Muscle layer of duodenum (tissue), 2 donors: ENCODE measurements at regions not wholly inside any gene's neighbourhood (a gene's known extent, or its start where the extent isn't known, plus 50 kb on each side); places are given as distances from the start of the nearest gene placed in this dataset.

ENCODE experiments used
- H3K27ac ChIP-seq: one replicate; pipeline ENCODE4 v1.7.0; 2013; ENCODE audit warnings: mild to moderate bottlenecking, low read length
- H3K27me3 ChIP-seq: one replicate; pipeline ENCODE4 v1.7.0; 2013; ENCODE audit warnings: low read depth, mild to moderate bottlenecking, control low read depth, low read length
- H3K36me3 ChIP-seq, 2 donors: one replicate each; pipeline ENCODE4 v1.7.0; 2013; ENCODE audit warnings: low read length in 2 of 2, control low read depth in 1 of 2, mild to moderate bottlenecking in 1 of 2; ENCODE audit not compliant: insufficient read depth in 2 of 2, control insufficient read depth in 1 of 2
- H3K4me1 ChIP-seq, 2 donors: one replicate each; pipeline ENCODE4 v1.7.0; 2013; ENCODE audit warnings: low read length in 2 of 2, mild to moderate bottlenecking in 2 of 2, control low read depth in 1 of 2, moderate library complexity in 1 of 2; ENCODE audit not compliant: insufficient read depth in 2 of 2, control insufficient read depth in 1 of 2
- H3K4me3 ChIP-seq, 2 donors: one replicate each; pipeline ENCODE4 v1.7.0; 2013; ENCODE audit warnings: low read length in 2 of 2, low read depth in 1 of 2, mild to moderate bottlenecking in 1 of 2
- H3K9me3 ChIP-seq, 2 donors: one replicate each; pipeline ENCODE4 v1.7.0; 2013; ENCODE audit warnings: low read length in 2 of 2, control low read depth in 1 of 2, mild to moderate bottlenecking in 1 of 2; ENCODE audit not compliant: control insufficient read depth in 1 of 2
- donor health status: healthy.

DNA sequence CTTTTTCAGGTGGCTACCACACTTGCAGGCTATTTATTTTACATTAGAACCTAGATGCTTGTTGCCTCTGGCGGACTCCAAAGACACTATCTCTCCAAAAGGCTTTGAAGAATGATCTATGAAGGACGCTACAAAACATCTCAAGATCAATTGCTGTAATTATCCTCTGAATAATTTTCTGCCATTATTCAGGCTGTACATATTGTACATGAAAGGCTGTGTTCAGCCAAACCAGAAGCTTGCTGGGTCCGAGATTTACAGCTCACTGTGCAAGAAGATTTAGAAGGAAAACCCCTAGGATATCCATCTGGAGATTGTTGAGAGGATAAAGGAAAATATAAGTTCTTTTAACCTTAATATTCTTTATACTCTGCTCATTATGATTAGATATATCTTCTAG, 523.6 kb upstream of the PLXNA2 start:
- Histone ChIP-seq H3K27me3 (no peaks in the 10 kb centered on the region), H3K36me3 (no peaks in the 10 kb centered on the region), H3K4me3 (no peak overlapping the region), H3K9me3 (no peaks in the 10 kb centered on the region), H3K4me1 (no peaks in the 10 kb centered on the region), H3K27ac (no peak overlapping the region)

DNA sequence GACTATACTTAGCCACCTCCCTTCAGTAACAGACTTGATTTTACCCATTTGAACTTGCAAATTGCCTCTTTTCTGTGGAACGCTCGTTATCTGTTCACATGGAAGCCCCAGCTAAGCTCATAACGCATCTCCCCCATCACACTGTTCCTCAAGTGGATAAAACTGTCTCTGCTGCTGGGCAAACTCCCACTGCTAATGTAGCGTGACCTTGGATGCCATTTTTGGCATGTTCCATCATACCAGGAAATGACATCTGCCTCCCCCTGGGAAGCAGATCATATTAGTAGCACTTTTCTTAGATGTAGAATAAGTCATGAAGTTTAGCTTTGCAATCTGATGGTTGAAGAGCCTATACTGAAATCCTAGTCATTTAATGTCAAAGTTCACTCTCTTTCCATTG, 528.7 kb upstream of the PLXNA2 start:
- H3K9me3 ChIP-seq = no peaks in the 10 kb centered on the region
- H3K36me3 ChIP-seq = no peaks in the 10 kb centered on the region
- H3K4me1 ChIP-seq = no peaks in the 10 kb centered on the region
- H3K4me3 ChIP-seq = no peak overlapping the region
- no peaks in the 10 kb centered on the region for H3K27me3 ChIP-seq
- no peak overlapping the region for H3K27ac ChIP-seq

DNA sequence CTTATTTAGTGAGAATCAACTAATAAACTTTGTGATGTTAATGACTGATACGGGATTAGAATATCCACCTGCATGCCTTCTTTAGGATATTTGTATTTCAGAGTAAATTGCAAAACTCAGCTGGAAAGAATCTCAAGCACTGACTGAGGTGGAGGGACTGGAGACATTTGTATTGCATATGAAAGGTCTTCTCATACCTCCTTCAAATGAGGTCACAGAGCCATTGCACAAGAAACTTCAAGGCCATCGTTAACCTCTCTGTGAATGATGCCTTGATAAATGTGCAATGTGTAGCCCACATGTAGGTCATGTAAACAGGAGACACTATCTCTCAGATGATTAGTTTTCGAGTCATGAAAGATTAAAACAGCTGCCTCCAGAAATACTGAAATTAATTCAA, 531.7 kb upstream of the PLXNA2 start:
- Histone ChIP-seq H3K4me1 (no peaks in the 10 kb centered on the region), H3K36me3 (no peaks in the 10 kb centered on the region), H3K4me3 (no peak overlapping the region), H3K9me3 (no peaks in the 10 kb centered on the region), H3K27me3 (no peaks in the 10 kb centered on the region), H3K27ac (no peak overlapping the region)

DNA sequence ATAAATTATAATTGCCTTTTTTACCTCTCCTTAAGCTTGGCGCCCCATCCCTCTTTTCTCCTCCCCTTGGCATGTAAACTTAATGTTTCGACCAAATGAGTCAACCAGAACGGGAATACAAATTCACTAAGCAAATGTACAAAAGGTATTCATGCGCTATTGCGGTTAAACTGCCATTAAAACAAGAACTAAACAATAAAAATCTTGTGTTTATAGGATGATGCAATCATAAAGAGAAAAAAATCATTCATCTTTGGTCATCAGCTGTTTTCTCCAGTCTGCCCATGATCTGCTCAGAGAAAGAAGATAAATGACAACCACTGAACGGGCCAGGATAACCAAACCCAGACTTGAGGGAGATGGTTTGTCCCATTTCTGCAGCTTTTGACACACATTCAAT, 534.2 kb upstream of the PLXNA2 start:
- no peak overlapping the region for H3K4me3 ChIP-seq
- H3K9me3 ChIP-seq = no peaks in the 10 kb centered on the region
- no peaks in the 10 kb centered on the region for H3K4me1 ChIP-seq
- H3K27me3 ChIP-seq = no peaks in the 10 kb centered on the region
- no peaks in the 10 kb centered on the region for H3K36me3 ChIP-seq
- H3K27ac ChIP-seq = no peak overlapping the region

DNA sequence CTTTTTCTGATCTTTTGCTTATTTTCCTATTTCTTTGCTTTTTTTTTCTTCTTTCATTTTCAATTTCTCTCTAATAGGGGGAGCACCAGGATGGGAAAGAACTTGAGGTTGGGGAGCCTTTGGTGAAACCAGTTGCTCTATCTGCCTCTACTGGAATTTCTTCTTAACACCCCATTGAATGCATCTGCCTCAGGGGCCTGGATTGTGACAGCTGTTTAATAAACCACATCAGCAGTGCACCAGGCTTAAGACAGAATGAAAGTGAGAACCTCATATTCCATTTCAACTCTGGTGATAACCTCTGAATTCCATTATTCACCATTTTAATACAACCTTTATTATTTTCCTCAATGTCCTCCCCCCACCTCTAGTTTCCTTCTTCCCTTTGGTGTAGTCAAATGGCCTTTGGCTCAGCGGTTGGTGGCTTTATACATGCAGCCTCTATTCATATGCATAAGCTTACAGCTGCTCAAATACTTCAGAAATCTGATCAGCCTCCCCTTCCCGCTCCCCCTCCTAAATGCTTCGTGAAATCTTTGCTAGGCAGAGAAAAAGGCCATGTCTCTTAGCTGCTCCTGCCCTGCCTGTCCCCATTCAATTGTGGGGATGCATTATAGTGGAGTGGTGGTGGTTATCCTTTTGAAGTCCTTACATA, 537.3 kb upstream of the PLXNA2 start:
- Histone ChIP-seq H3K9me3 (no peaks in the 10 kb centered on the region), H3K4me1 (no peaks in the 10 kb centered on the region), H3K27me3 (no peaks in the 10 kb centered on the region), H3K4me3 (no peak overlapping the region), H3K36me3 (no peaks in the 10 kb centered on the region), H3K27ac (no peak overlapping the region)

DNA sequence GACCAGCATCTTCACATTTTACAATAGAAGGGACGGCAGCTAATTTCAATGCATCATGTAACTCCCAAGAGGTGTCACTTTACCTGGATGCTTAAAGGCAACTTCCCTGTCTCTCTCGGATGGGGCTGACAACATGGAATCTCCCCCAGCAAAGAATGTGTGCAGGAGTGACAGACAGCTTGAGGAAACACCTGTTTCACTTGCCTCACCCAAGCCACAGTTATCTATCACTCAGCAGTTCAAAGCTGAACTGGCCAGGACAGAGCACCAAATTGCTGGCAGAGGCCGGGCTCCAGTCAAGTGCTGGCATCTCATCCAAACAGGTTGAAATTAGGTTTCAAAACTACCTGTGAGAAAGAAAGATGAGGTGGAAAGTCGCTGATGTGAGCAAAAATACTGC, 538.0 kb upstream of the PLXNA2 start:
- no peak overlapping the region for H3K27ac ChIP-seq
- no peak overlapping the region for H3K4me3 ChIP-seq
- no peaks in the 10 kb centered on the region for H3K27me3 ChIP-seq
- no peaks in the 10 kb centered on the region for H3K36me3 ChIP-seq
- H3K4me1 ChIP-seq = no peaks in the 10 kb centered on the region
- H3K9me3 ChIP-seq = no peaks in the 10 kb centered on the region

DNA sequence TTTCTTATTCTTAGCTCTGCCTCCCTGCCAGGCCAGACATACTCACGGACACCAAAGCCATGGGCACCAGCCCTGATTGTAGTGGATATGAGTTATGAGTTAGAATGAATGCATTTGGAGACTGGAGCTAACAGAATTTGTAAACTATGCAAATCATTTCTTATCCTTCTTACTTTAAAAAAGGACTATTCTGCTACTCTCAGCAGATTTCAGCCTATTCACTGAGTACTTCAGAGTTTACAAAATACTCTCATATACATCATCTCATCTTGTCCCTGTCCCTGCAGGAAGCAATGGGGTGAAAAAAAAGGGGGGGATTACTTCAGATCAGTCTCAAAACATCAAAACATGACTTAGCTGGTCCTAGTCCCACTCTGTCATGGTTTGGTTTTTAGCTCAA, 541.4 kb upstream of the PLXNA2 start:
- Histone ChIP-seq H3K4me3 (no peak overlapping the region), H3K36me3 (no peaks in the 10 kb centered on the region), H3K27ac (no peak overlapping the region), H3K4me1 (no peaks in the 10 kb centered on the region), H3K27me3 (no peaks in the 10 kb centered on the region), H3K9me3 (no peaks in the 10 kb centered on the region)

DNA sequence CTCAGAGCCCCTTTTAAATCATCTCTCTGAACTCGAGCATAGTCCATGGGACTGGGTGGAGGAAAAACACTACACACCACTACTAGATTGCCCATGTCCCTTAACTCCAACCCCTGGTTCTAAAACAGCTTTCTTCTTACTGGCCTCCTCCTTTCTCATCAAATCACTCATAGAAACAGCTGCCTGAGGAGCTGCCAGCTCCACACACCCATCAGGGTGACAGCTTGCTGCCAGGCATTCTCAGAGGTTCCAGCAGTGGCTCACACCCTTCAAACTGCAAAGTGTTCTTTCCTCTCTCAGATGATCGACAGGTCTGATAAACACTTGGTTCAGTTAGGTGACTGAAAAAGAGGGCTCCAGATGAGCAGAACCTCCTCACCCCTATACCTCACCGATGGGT, 543.0 kb upstream of the PLXNA2 start:
- no peaks in the 10 kb centered on the region for H3K4me1 ChIP-seq
- H3K4me3 ChIP-seq = no peak overlapping the region
- H3K27ac ChIP-seq = no peak overlapping the region
- no peaks in the 10 kb centered on the region for H3K9me3 ChIP-seq
- H3K27me3 ChIP-seq = no peaks in the 10 kb centered on the region
- no peaks in the 10 kb centered on the region for H3K36me3 ChIP-seq

DNA sequence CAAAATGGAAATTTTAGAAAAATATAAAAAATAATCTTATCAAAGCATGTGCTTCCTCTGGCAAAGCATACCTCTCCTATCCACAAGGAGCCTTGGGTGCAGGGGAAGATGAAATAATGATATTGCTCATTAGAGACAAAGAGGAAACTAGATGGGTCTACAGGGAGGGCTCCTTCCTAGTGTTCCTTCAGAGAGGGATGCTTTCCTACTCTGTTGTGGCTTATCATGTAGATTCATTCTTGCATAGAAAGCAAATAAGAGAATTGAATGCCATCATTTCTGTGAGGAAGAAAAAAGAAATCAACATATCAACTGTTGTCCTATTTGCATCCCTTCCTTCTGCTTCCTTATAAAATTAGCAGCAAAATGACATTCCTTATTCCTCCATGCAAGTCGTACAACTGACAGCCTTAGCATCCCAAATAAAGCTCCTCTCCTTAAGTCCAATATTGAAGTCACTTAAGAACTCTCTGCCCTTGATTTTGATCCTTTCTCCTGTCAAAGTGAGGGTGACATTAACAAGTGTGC, 543.9 kb upstream of the PLXNA2 start:
- no peak overlapping the region for H3K27ac ChIP-seq
- no peak overlapping the region for H3K4me3 ChIP-seq
- no peaks in the 10 kb centered on the region for H3K4me1 ChIP-seq
- H3K9me3 ChIP-seq = no peaks in the 10 kb centered on the region
- H3K27me3 ChIP-seq = no peaks in the 10 kb centered on the region
- H3K36me3 ChIP-seq = no peaks in the 10 kb centered on the region

DNA sequence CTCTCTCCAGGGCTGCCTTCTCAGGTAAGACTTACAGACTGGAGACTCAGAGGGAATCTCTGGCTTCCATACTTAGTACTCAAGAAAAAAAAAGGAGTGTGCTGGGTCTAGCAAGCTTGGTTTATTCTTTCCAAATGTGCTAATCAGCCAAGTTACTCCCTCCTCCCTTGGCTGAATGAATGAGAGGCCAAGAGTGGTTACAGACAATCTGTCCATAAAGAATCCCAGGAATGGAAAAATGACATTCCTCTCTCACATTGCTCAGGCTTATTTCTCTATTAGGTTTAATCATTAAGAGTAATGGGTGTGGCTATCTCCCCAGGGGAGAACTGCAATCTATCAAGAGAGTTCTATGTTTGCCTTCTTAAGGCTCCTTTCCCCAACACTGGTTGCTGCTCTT, 547.3 kb upstream of the PLXNA2 start:
- no peak overlapping the region for H3K27ac ChIP-seq
- H3K4me1 ChIP-seq = no peaks in the 10 kb centered on the region
- H3K36me3 ChIP-seq = no peaks in the 10 kb centered on the region
- no peaks in the 10 kb centered on the region for H3K9me3 ChIP-seq
- no peak overlapping the region for H3K4me3 ChIP-seq
- no peaks in the 10 kb centered on the region for H3K27me3 ChIP-seq

DNA sequence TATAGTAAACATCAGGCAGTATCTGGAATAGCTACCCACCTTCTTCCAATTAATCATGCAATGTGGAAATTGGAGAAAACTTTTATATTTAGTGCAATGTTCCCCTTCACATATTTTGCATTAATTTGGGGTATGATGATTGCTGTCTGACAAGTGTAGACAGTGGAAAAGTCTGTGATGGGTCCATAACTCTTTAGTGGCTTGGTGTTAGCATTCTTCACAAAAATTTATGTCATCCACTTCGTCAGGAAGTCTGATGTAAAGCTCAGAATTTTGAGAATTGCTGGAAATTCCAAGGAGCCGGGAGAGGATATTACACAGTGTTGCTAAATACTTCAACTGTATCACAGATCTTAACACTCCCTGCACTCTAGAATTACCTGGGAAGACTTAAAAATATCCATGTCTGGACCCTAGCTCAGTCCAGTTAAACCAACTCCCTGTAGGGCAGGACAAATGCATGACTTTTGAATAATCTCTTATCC, 549.7 kb upstream of the PLXNA2 start:
- Histone ChIP-seq H3K27ac (no peak overlapping the region), H3K4me3 (no peak overlapping the region), H3K4me1 (no peaks in the 10 kb centered on the region), H3K27me3 (no peaks in the 10 kb centered on the region), H3K9me3 (no peaks in the 10 kb centered on the region), H3K36me3 (no peaks in the 10 kb centered on the region)

DNA sequence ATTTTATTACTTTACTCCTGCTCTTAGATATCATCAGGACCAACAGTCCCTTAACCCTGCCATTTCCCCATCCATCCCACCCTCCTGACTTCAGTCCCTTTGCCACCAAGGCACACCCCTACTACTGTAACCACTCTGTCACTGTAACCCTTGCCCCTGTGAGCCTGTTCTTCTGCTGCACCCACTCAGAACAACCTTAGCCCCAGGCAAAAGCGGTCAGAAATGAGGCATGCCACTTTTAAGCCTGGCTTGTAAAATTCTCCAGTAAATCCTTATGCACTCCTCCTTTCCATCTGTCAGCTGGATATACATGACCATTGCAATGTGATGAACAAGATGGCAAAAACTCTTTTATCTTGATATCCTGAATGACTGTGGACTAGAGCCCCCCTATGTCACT, 555.0 kb upstream of the PLXNA2 start:
- no peaks in the 10 kb centered on the region for H3K27me3 ChIP-seq
- H3K9me3 ChIP-seq = no peaks in the 10 kb centered on the region
- H3K4me1 ChIP-seq = no peaks in the 10 kb centered on the region
- no peak overlapping the region for H3K4me3 ChIP-seq
- H3K27ac ChIP-seq = no peak overlapping the region
- H3K36me3 ChIP-seq = no peaks in the 10 kb centered on the region
